ENCODE measurements at regions not wholly inside any gene's neighbourhood (a gene's known extent, or its start where the extent isn't known, plus 50 kb on each side); places are given as distances from the start of the nearest gene placed in this dataset.

- Mint-ChIP-seq H3K4me1 (ENCODE audit: unreplicated experiment) (no peaks in the 10 kb centered on the region), H3K4me3 (ENCODE audit: unreplicated experiment) (no peak overlapping the region), H3K27ac (ENCODE audit: unreplicated experiment) (no peak overlapping the region), H3K36me3 (ENCODE audit: low read depth, unreplicated experiment) (no peaks in the 10 kb centered on the region), H3K9me3 (ENCODE audit: unreplicated experiment) (peaks cover 4% of the 10 kb centered on the region), H3K27me3 (ENCODE audit: unreplicated experiment) (peaks cover 6% of the 10 kb centered on the region)
- no peak for DNase-seq (ENCODE audit: low spot score)
- no peak for TF ChIP-seq CTCF (IDR thresholded peaks at IDR 0.05; ENCODE audit: unreplicated experiment)
These were observed 1001.4 kb downstream of the SQOR start for GRCh38 chr15:46636206-46636605.

DNA sequence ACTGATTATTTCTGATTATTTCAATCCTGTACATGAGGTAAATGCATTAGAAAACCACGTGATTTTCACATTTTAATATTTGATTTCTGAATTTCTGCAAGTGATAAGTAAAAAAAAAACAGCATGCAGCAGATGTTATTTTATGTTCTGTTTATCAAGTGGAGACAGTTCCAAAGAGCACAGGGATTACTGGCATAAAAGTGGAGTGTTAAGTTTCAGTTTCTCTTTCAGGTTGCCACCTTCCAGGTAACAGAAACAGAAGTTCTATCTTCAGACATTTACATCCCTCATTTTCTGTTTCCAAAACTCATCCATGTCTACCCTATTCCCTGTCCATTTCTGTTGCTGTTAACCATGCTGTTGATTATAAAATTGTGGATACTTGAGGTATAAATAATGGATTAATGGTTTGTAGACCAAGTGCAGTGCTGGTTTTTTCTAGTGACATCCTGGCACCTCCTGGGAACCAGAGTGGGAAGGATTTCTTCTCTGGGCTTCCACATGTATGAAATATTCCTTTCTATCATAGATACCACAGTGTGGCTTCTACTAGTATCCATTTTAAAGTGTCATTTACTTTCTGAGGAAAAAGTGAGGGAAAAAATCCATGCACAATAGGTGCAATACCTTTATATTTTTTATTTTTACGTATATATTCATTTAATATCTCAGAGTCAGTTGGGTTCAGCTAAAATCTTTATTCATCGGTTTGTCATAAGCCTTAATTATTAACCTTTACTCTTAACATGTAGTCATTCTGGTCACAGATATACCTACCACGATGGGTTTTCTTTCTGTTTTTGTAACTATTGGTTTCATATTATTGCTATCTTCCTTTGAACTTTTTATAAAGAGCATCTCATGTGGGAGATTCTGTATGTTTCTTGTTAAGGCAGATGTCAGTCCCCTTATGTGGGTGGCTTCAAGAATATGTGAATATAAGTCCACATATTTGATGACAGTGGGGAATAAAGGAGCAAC lies 1010.0 kb downstream of the SQOR start:
- Mint-ChIP-seq H3K4me1 (ENCODE audit: unreplicated experiment) (no peaks in the 10 kb centered on the region), H3K36me3 (ENCODE audit: low read depth, unreplicated experiment) (no peaks in the 10 kb centered on the region), H3K4me3 (ENCODE audit: unreplicated experiment) (no peak overlapping the region), H3K27me3 (ENCODE audit: unreplicated experiment) (no peaks in the 10 kb centered on the region), H3K27ac (ENCODE audit: unreplicated experiment) (no peak overlapping the region), H3K9me3 (ENCODE audit: unreplicated experiment) (peaks cover 15% of the 10 kb centered on the region)
- no peak for DNase-seq (ENCODE audit: low spot score)
- no peak for TF ChIP-seq CTCF (IDR thresholded peaks at IDR 0.05; ENCODE audit: unreplicated experiment)

DNA sequence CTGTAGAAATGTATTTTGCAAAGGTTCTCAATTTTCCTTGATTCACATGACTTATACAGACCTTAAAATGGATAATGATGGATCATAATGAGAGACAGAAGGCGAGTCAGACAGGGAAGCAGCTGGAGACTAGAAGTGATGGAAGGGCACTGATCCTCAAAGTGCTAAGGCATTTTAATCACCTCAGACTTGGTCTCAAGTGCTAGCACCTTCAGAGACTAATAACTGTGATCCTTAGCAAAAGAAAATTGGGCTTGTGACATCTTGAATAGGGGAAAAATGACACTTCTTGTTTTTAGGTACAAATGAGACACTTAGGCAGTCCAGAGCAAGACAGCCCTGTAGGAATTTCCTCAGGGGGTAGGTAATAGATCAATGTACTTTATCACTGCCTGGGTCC lies 1011.7 kb downstream of the SQOR start:
- Mint-ChIP-seq H3K27me3 (ENCODE audit: unreplicated experiment) (peaks cover 2% of the 10 kb centered on the region), H3K9me3 (ENCODE audit: unreplicated experiment) (peaks cover 14% of the 10 kb centered on the region), H3K4me3 (ENCODE audit: unreplicated experiment) (no peak overlapping the region), H3K27ac (ENCODE audit: unreplicated experiment) (no peak overlapping the region), H3K36me3 (ENCODE audit: low read depth, unreplicated experiment) (no peaks in the 10 kb centered on the region), H3K4me1 (ENCODE audit: unreplicated experiment) (no peaks in the 10 kb centered on the region)
- TF ChIP-seq CTCF (IDR thresholded peaks at IDR 0.05; ENCODE audit: unreplicated experiment), result no peak
- no peak for DNase-seq (ENCODE audit: low spot score)

DNA sequence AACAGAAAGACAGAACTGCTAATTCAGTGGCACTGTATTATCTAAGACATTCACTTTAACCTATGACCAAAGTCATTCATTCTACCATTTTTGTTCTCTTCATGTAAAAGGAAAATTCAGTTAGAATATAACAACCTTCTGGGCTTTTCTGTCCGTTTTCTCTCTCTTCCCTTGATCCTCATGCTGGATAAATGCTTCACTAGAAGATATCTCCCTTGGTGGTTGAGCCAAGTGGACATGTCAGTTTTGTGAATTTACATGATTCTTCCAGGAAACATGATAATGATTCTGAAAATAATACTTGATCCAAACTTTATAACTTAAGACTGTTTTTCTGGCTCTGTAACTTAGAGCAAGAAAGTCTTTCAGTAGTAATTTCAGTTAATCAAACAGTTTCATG lies 1012.2 kb downstream of the SQOR start:
- Mint-ChIP-seq H3K4me3 (ENCODE audit: unreplicated experiment) (no peak overlapping the region), H3K9me3 (ENCODE audit: unreplicated experiment) (peaks cover 14% of the 10 kb centered on the region), H3K27me3 (ENCODE audit: unreplicated experiment) (peaks cover 2% of the 10 kb centered on the region), H3K27ac (ENCODE audit: unreplicated experiment) (no peak overlapping the region), H3K4me1 (ENCODE audit: unreplicated experiment) (no peaks in the 10 kb centered on the region), H3K36me3 (ENCODE audit: low read depth, unreplicated experiment) (no peaks in the 10 kb centered on the region)
- no peak for TF ChIP-seq CTCF (IDR thresholded peaks at IDR 0.05; ENCODE audit: unreplicated experiment)
- DNase-seq (ENCODE audit: low spot score), result no peak

DNA sequence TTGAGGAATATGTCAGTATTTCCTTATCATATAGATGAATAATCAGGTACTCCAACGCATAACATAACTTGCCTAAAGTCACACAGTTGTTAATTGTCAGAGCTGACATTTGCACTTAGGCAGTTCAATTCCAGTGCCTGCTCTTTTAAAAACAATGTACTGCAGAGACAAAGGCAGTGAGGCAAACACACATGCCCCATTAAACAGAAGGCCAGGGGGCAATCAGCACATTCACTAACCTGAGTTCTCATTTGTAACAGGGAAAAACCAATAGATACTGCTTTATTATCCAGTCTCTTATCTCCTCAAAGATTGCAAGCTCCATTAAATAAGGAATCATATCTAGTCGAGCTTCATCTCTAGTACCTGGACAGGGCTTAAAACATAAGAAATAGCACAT lies 1017.4 kb downstream of the SQOR start:
- no peaks in the 10 kb centered on the region for H3K36me3 Mint-ChIP-seq (ENCODE audit: low read depth, unreplicated experiment)
- H3K4me3 Mint-ChIP-seq (ENCODE audit: unreplicated experiment), result no peak overlapping the region
- H3K27ac Mint-ChIP-seq (ENCODE audit: unreplicated experiment), result no peak overlapping the region
- DNase-seq (ENCODE audit: low spot score), result no peak
- H3K27me3 Mint-ChIP-seq (ENCODE audit: unreplicated experiment), result peaks cover 2% of the 10 kb centered on the region
- no peaks in the 10 kb centered on the region for H3K4me1 Mint-ChIP-seq (ENCODE audit: unreplicated experiment)
- H3K9me3 Mint-ChIP-seq (ENCODE audit: unreplicated experiment), result no peaks in the 10 kb centered on the region
- no peak for TF ChIP-seq CTCF (IDR thresholded peaks at IDR 0.05; ENCODE audit: unreplicated experiment)

Measured in endothelial cell (in vitro differentiated cells).